GM23338 (cell line): ENCODE measurements at regions not wholly inside any gene's neighbourhood (a gene's known extent, or its start where the extent isn't known, plus 50 kb on each side); places are given as distances from the start of the nearest gene placed in this dataset.

Source experiments
- ATAC-seq: fragments of 200-7000 bp; cut with Tn5 transposase; 3 replicates; pipeline ENCODE4 v1.9.1; 2020
- DNase-seq: peaks from one replicate; pipeline ENCODE4 v3.0.0-alpha.2; 2015; ENCODE audit warnings: low spot score
- H2AFZ ChIP-seq: fragments of 200-600 bp; sonication (generic); 2 replicates; pipeline ENCODE4 v1.8.0; 2016; ENCODE audit warnings: antibody characterized with exemption, mild to moderate bottlenecking, moderate library complexity
- H3F3A ChIP-seq: fragments of 200-600 bp; sonication (generic); replicated peaks from 2 replicates; pipeline ENCODE4 v1.8.0; 2017; ENCODE audit warnings: antibody characterized with exemption, mixed run types, low read depth
- H3K27ac ChIP-seq: fragments of 200-600 bp; sonication (generic); 2 replicates; pipeline ENCODE4 v1.6.1; 2016; ENCODE audit warnings: low read depth
- H3K27me3 ChIP-seq: fragments of 200-600 bp; sonication (generic); 2 replicates; pipeline ENCODE4 v1.8.0; 2016; ENCODE audit warnings: mild to moderate bottlenecking, mixed run types, moderate library complexity; ENCODE audit not compliant: insufficient read depth
- H3K36me3 ChIP-seq: fragments of 200-600 bp; sonication (generic); 2 replicates; pipeline ENCODE4 v1.8.0; 2016; ENCODE audit warnings: mild to moderate bottlenecking; ENCODE audit not compliant: insufficient read depth
- H3K4me1 ChIP-seq: fragments of 200-600 bp; sonication (generic); 2 replicates; pipeline ENCODE4 v1.8.0; 2016; ENCODE audit warnings: mild to moderate bottlenecking, moderate library complexity; ENCODE audit not compliant: insufficient read depth
- H3K4me2 ChIP-seq: fragments of 200-600 bp; sonication (generic); 2 replicates; pipeline ENCODE4 v1.7.1; 2017; ENCODE audit warnings: mixed run types
- H3K4me3 ChIP-seq: fragments of 200-600 bp; sonication (generic); 2 replicates; pipeline ENCODE4 v1.6.1; 2016; ENCODE audit warnings: mixed run types
- H3K79me2 ChIP-seq: fragments of 200-600 bp; sonication (generic); replicated peaks from 2 replicates; pipeline ENCODE4 v1.8.0; 2017; ENCODE audit warnings: mild to moderate bottlenecking; ENCODE audit not compliant: insufficient read depth
- H3K9me2 ChIP-seq: fragments of 200-600 bp; sonication (generic); 2 replicates; pipeline ENCODE4 v1.8.0; 2017; ENCODE audit not compliant: insufficient read depth
- H4K20me1 ChIP-seq: fragments of 200-600 bp; sonication (generic); replicated peaks from 2 replicates; pipeline ENCODE4 v1.8.0; 2017; ENCODE audit warnings: mild to moderate bottlenecking; ENCODE audit not compliant: insufficient read depth
- H3K27ac Mint-ChIP-seq: 2 replicates; pipeline ENCODE4 v1.8.0; 2020; ENCODE audit warnings: inconsistent platforms, mild to moderate bottlenecking, moderate library complexity, mixed read lengths
- H3K27me3 Mint-ChIP-seq: 3 replicates; pipeline ENCODE4 v1.8.0; 2022; ENCODE audit warnings: low read depth, mild to moderate bottlenecking, moderate library complexity, mixed read lengths, inconsistent platforms; ENCODE audit not compliant: insufficient read depth, poor library complexity
- H3K36me3 Mint-ChIP-seq: 3 replicates; pipeline ENCODE4 v1.8.0; 2021; ENCODE audit warnings: low read depth, mild to moderate bottlenecking, inconsistent platforms, moderate library complexity, mixed read lengths
- H3K4me1 Mint-ChIP-seq: 3 replicates; pipeline ENCODE4 v1.8.0; 2020; ENCODE audit warnings: mild to moderate bottlenecking, inconsistent platforms, mixed read lengths
- H3K4me3 Mint-ChIP-seq: 3 replicates; pipeline ENCODE4 v1.8.0; 2021; ENCODE audit warnings: moderate library complexity, mild to moderate bottlenecking, inconsistent platforms, mixed read lengths
- H3K9me3 Mint-ChIP-seq: 3 replicates; pipeline ENCODE4 v1.8.0; 2020; ENCODE audit warnings: moderate library complexity, mild to moderate bottlenecking, inconsistent platforms, mixed read lengths
- EZH2phosphoT487 ChIP-seq: fragments of 200-600 bp; sonication (generic); IDR thresholded peaks from one replicate; pipeline ENCODE4 v1.8.1; 2018; ENCODE audit warnings: antibody characterized with exemption; ENCODE audit not compliant: unreplicated experiment
- NANOG ChIP-seq: IDR thresholded peaks from 2 replicates; pipeline ENCODE4 v1.6.1; 2016; ENCODE audit warnings: antibody characterized with exemption, borderline replicate concordance
- POLR2AphosphoS5 ChIP-seq: IDR thresholded peaks from 2 replicates; pipeline ENCODE4 v1.6.1; 2016; ENCODE audit warnings: antibody characterized with exemption, low read depth
- REST ChIP-seq: IDR thresholded peaks from one replicate; pipeline ENCODE4 v1.6.1; 2018; ENCODE audit warnings: antibody characterized with exemption; ENCODE audit not compliant: unreplicated experiment
- ZNF114 ChIP-seq: fragments of 250-450 bp; sonication (Bioruptor Pico); IDR thresholded peaks from 2 replicates; pipeline ENCODE4 v1.5.0; 2020; ENCODE audit warnings: mild to moderate bottlenecking, moderate library complexity
- ZNF331 ChIP-seq: fragments of 250-450 bp; sonication (Bioruptor Pico); IDR thresholded peaks from 2 replicates; pipeline ENCODE4 v1.5.0; 2020; ENCODE audit warnings: low read depth, mild to moderate bottlenecking, moderate library complexity

- DNase-seq (no peak), ATAC-seq (no peak)
- H4K20me1 ChIP-seq, result no peaks in the 10 kb centered on the region
- 0 out of 2 replicates have a peak, but pooled peaks cover 5% of the 10 kb centered on the region for H3K9me2 ChIP-seq
- no peaks in the 10 kb centered on the region for H3K27me3 ChIP-seq
- Mint-ChIP-seq H3K36me3 (no peaks in the 10 kb centered on the region), H3K27me3 (peaks cover 1% of the 10 kb centered on the region), H3K27ac (no peak overlapping the region), H3K9me3 (no peaks in the 10 kb centered on the region), H3K4me1 (no peaks in the 10 kb centered on the region), H3K4me3 (no peak overlapping the region)
- no peak overlapping the region for H2AFZ ChIP-seq
- no peak overlapping the region for H3K4me3 ChIP-seq
- no peaks in the 10 kb centered on the region for H3K4me1 ChIP-seq
- no peaks in the 10 kb centered on the region for H3K79me2 ChIP-seq
- no peaks in the 10 kb centered on the region for H3F3A ChIP-seq
- TF ChIP-seq REST, result no peak
- no peak overlapping the region for H3K4me2 ChIP-seq
- no peak overlapping the region for H3K27ac ChIP-seq
- H3K36me3 ChIP-seq, result no peaks in the 10 kb centered on the region
Observed at GRCh38 chr14:22456998-22457594, 131.9 kb downstream of the DAD1 start.

- TF ChIP-seq ZNF114 (no peak), ZNF331 (CRISPR knock-in tag) (no peak)
- H3K4me2 ChIP-seq, result no peak overlapping the region
Observed at GRCh38 chr14:22456421-22456820, 132.6 kb downstream of the DAD1 start.

GRCh38 chr14:22452330-22452729 lies 136.7 kb downstream of the DAD1 start:
- Mint-ChIP-seq H3K4me3 (no peak overlapping the region), H3K4me1 (peaks cover 10% of the 10 kb centered on the region), H3K36me3 (no peaks in the 10 kb centered on the region), H3K9me3 (no peaks in the 10 kb centered on the region), H3K27ac (no peak overlapping the region), H3K27me3 (peaks cover 4% of the 10 kb centered on the region)
- H3K27ac ChIP-seq, result no peak overlapping the region
- no peak for ATAC-seq
- no peaks in the 10 kb centered on the region for H4K20me1 ChIP-seq
- no peak overlapping the region for H2AFZ ChIP-seq
- H3K79me2 ChIP-seq, result no peaks in the 10 kb centered on the region
- no peaks in the 10 kb centered on the region for H3F3A ChIP-seq
- 0 out of 2 replicates have a peak, but pooled peaks cover 8% of the 10 kb centered on the region for H3K9me2 ChIP-seq
- H3K4me2 ChIP-seq, result no peak overlapping the region
- DNase-seq, result no peak
- H3K4me3 ChIP-seq, result no peak overlapping the region
- H3K27me3 ChIP-seq, result no peaks in the 10 kb centered on the region
- no peaks in the 10 kb centered on the region for H3K36me3 ChIP-seq
- TF ChIP-seq POLR2AphosphoS5 (no peak), NANOG (no peak), REST (no peak), EZH2phosphoT487 (no peak), ZNF114 (no peak)
- H3K4me1 ChIP-seq, result no peaks in the 10 kb centered on the region

More at GRCh38 chr14:22456421-22456820, 132.6 kb downstream of the DAD1 start:
- H3K27ac Mint-ChIP-seq, result no peak overlapping the region
- Histone ChIP-seq H3F3A (no peaks in the 10 kb centered on the region), H3K36me3 (no peaks in the 10 kb centered on the region), H2AFZ (no peak overlapping the region), H3K4me1 (no peaks in the 10 kb centered on the region), H3K27me3 (no peaks in the 10 kb centered on the region), H4K20me1 (no peaks in the 10 kb centered on the region), H3K27ac (no peak overlapping the region), H3K9me2 (0 out of 2 replicates have a peak, but pooled peaks cover 8% of the 10 kb centered on the region), H3K79me2 (no peaks in the 10 kb centered on the region), H3K4me3 (no peak overlapping the region)
- H3K36me3 Mint-ChIP-seq, result no peaks in the 10 kb centered on the region
- H3K4me3 Mint-ChIP-seq, result no peak overlapping the region
- peaks cover 1% of the 10 kb centered on the region for H3K27me3 Mint-ChIP-seq
- H3K9me3 Mint-ChIP-seq, result no peaks in the 10 kb centered on the region
- ATAC-seq (no peak), DNase-seq (no peak)
- H3K4me1 Mint-ChIP-seq, result no peaks in the 10 kb centered on the region
